Natural killer cell (primary cell): ENCODE measurements at regions not wholly inside any gene's neighbourhood (a gene's known extent, or its start where the extent isn't known, plus 50 kb on each side); places are given as distances from the start of the nearest gene placed in this dataset.

Experiments
- ATAC-seq, 3 donors: fragments of 150-1000 bp in 2 of 3; fragments of 200-7000 bp in 1 of 3; cut with Tn5 transposase; 1 replicate in 1 of 3; 2 replicates in 2 of 3; pipeline ENCODE4 v1.10.0; 2021; ENCODE audit warnings: mild to moderate bottlenecking in 2 of 3, moderate library complexity in 2 of 3
- DNase-seq, 2 donors: peaks; one replicate each; pipeline versions ENCODE4 v3.0.0 to v3.0.0-alpha.2; 2013 to 2021; ENCODE audit warnings: mixed read lengths in 1 of 2
- H3K27ac ChIP-seq: one replicate; pipeline ENCODE4 v1.5.1; 2013; ENCODE audit warnings: mild to moderate bottlenecking, low read length
- H3K27me3 ChIP-seq: one replicate; pipeline ENCODE4 v1.6.1; 2013; ENCODE audit warnings: low read length; ENCODE audit not compliant: control insufficient read depth, insufficient read depth
- H3K36me3 ChIP-seq: one replicate; pipeline ENCODE4 v1.6.1; 2013; ENCODE audit warnings: low read length; ENCODE audit not compliant: control insufficient read depth, insufficient read depth
- H3K4me1 ChIP-seq: one replicate; pipeline ENCODE4 v1.6.1; 2013; ENCODE audit warnings: low read length; ENCODE audit not compliant: control insufficient read depth, insufficient read depth
- H3K4me3 ChIP-seq: one replicate; pipeline ENCODE4 v1.5.1; 2013; ENCODE audit warnings: low read length
- H3K9me3 ChIP-seq: one replicate; pipeline ENCODE4 v1.6.1; 2013; ENCODE audit warnings: low read length; ENCODE audit not compliant: control insufficient read depth, insufficient read depth
- H3K27ac Mint-ChIP-seq, 2 donors: one replicate each; pipeline ENCODE4 v1.8.0; 2022; ENCODE audit warnings: mild to moderate bottlenecking in 2 of 2, mixed read lengths in 2 of 2, moderate library complexity in 1 of 2
- H3K27me3 Mint-ChIP-seq, 2 donors: one replicate each; pipeline ENCODE4 v1.8.0; 2022; ENCODE audit warnings: low read depth in 2 of 2, mixed read lengths in 2 of 2
- H3K36me3 Mint-ChIP-seq: one replicate; pipeline ENCODE4 v1.8.0; 2022; ENCODE audit warnings: mixed read lengths
- H3K4me1 Mint-ChIP-seq, 2 donors: one replicate each; pipeline ENCODE4 v1.8.0; 2022; ENCODE audit warnings: mixed read lengths in 2 of 2
- H3K4me3 Mint-ChIP-seq: one replicate; pipeline ENCODE4 v1.8.0; 2022; ENCODE audit warnings: mild to moderate bottlenecking, moderate library complexity, mixed read lengths
- H3K9me3 Mint-ChIP-seq, 2 donors: one replicate each; pipeline ENCODE4 v1.8.0; 2022; ENCODE audit warnings: mixed read lengths in 2 of 2
- WGBS: methylation state at CpG from one replicate; pipeline ENCODE4 v1.1.7; 2013; ENCODE audit warnings: missing lambda C conversion rate; ENCODE audit not compliant: insufficient coverage; 5-methylcytosine and 5-hydroxymethylcytosine counted together
- intact Hi-C: fragments of 100-400 bp; cut with micrococcal nuclease; formaldehyde crosslinking; loops from one replicate; pipeline ENCODE4 v1.14.2; 2022
- TF ChIP-seq, protein P1 (sequence below): fragments of 200-600 bp; IDR thresholded peaks from one replicate; pipeline ENCODE4 v1.8.0; 2022; ENCODE audit warnings: antibody characterized with exemption

- Histone ChIP-seq H3K4me1 (no peaks in the 10 kb centered on the region), H3K4me3 (no peak overlapping the region), H3K36me3 (no peaks in the 10 kb centered on the region), H3K27ac (no peak overlapping the region), H3K27me3 (no peaks in the 10 kb centered on the region), H3K9me3 (no peaks in the 10 kb centered on the region)
- intact Hi-C loops = loop anchor here (5.0 kb wide), 1 partner anchor 153 kb away; no protein-coding TSS in a partner anchor
- H3K4me1 Mint-ChIP-seq = no peaks in the 10 kb centered on the region
- H3K27me3 Mint-ChIP-seq = peaks cover 26 to 43% of the 10 kb centered on the region in 2 donors
- no peak overlapping the region for H3K27ac Mint-ChIP-seq
- TF ChIP-seq, protein P1, sequence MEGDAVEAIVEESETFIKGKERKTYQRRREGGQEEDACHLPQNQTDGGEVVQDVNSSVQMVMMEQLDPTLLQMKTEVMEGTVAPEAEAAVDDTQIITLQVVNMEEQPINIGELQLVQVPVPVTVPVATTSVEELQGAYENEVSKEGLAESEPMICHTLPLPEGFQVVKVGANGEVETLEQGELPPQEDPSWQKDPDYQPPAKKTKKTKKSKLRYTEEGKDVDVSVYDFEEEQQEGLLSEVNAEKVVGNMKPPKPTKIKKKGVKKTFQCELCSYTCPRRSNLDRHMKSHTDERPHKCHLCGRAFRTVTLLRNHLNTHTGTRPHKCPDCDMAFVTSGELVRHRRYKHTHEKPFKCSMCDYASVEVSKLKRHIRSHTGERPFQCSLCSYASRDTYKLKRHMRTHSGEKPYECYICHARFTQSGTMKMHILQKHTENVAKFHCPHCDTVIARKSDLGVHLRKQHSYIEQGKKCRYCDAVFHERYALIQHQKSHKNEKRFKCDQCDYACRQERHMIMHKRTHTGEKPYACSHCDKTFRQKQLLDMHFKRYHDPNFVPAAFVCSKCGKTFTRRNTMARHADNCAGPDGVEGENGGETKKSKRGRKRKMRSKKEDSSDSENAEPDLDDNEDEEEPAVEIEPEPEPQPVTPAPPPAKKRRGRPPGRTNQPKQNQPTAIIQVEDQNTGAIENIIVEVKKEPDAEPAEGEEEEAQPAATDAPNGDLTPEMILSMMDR = no peak
- DNase-seq (no peak), ATAC-seq (no peak)
- 92% methylated on average over 1 of the region's 2 CpGs for WGBS
- H3K9me3 Mint-ChIP-seq = no peaks in the 10 kb centered on the region
- H3K36me3 Mint-ChIP-seq = no peaks in the 10 kb centered on the region
- no peak overlapping the region for H3K4me3 Mint-ChIP-seq
Observed at GRCh38 chr12:4039931-4040330, 166.7 kb upstream of the PARP11 start.

- no peak for ATAC-seq
- Mint-ChIP-seq H3K27me3 (peaks cover 25 to 41% of the 10 kb centered on the region in 2 donors), H3K27ac (no peak overlapping the region), H3K4me3 (no peak overlapping the region), H3K36me3 (no peaks in the 10 kb centered on the region), H3K4me1 (no peaks in the 10 kb centered on the region), H3K9me3 (no peaks in the 10 kb centered on the region)
- DNase-seq = peak in 1 of 2 donors; percentile 47
- H3K36me3 ChIP-seq = no peaks in the 10 kb centered on the region
- H3K27me3 ChIP-seq = no peaks in the 10 kb centered on the region
- intact Hi-C loops = loop anchor here (5.0 kb wide), 1 partner anchor 151 kb away; no protein-coding TSS in a partner anchor
- TF ChIP-seq, protein P1 = peak; percentile 17
- WGBS = 41% methylated on average over 4 of the region's 4 CpGs
- H3K4me3 ChIP-seq = no peak overlapping the region
- H3K27ac ChIP-seq = no peak overlapping the region
- no peaks in the 10 kb centered on the region for H3K9me3 ChIP-seq
- no peaks in the 10 kb centered on the region for H3K4me1 ChIP-seq
Observed at GRCh38 chr12:4037747-4038312, 164.6 kb upstream of the PARP11 start.

DNA sequence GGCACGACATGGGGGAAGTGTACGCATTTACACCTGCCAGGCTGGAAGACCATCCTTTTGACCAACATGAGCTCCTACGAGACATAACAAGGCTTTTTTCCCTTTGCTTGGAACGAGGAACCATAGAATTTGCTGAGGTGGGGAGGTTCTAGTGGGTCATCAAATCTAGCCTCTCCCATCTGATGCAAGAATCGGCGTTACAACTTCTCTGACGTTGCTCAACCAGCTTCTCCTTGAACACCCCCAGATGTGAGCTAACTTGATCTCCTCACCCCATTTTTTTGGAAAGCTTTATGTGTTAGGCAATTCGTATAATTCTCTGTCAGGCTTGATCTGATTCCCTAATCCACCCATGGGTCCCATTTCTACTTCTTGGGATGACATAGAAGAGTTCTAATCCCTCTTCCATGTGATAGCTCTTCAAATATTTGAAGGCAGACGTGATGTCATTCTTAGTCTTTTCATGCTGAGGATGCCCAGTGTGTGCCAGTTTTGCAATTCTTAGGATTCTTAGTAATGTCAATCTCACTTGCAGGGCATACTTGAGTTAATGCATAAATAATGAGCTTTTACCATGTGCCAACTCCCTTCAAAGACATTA is 163.6 kb upstream of the PARP11 start:
- Histone ChIP-seq H3K27me3 (no peaks in the 10 kb centered on the region), H3K27ac (no peak overlapping the region), H3K4me3 (no peak overlapping the region), H3K36me3 (no peaks in the 10 kb centered on the region), H3K4me1 (peaks cover 2% of the 10 kb centered on the region), H3K9me3 (no peaks in the 10 kb centered on the region)
- peaks cover 28 to 41% of the 10 kb centered on the region in 2 donors for H3K27me3 Mint-ChIP-seq
- no peaks in the 10 kb centered on the region for H3K36me3 Mint-ChIP-seq
- DNase-seq (no peak), ATAC-seq (no peak)
- peaks cover 0 to 2% of the 10 kb centered on the region in 2 donors for H3K4me1 Mint-ChIP-seq
- intact Hi-C loops = loop anchor here (5.0 kb wide), 1 partner anchor 149 kb away; no protein-coding TSS in a partner anchor
- 86% methylated on average over 9 of the region's 9 CpGs for WGBS
- H3K4me3 Mint-ChIP-seq = no peak overlapping the region
- TF ChIP-seq, protein P1 = no peak
- H3K9me3 Mint-ChIP-seq = no peaks in the 10 kb centered on the region
- no peak overlapping the region for H3K27ac Mint-ChIP-seq
